SK-N-SH (cell line): ENCODE measurements at regions not wholly inside any gene's neighbourhood (a gene's known extent, or its start where the extent isn't known, plus 50 kb on each side); places are given as distances from the start of the nearest gene placed in this dataset.

Source experiments
- CTCF ChIA-PET: fragments of 300-600, 350-600 bp; formaldehyde crosslinking; extraction: SDS; loops from one replicate; lab custom pipeline; 2021; lab: Yijun Ruan, JAX
- POLR2A ChIA-PET: fragments of 350-600 bp; sonication (Branson Sonifier 250); formaldehyde crosslinking; extraction: SDS; loops from one replicate; lab custom pipeline; 2020; ENCODE audit warnings: antibody characterized with exemption, inconsistent platforms; lab: Yijun Ruan, JAX
- DNase-seq: peaks from one replicate; pipeline ENCODE4 v3.0.0; 2012
- H2AFZ ChIP-seq: fragments of 200-600 bp; sonication (generic); 2 replicates; pipeline ENCODE4 v1.8.1; 2016; ENCODE audit warnings: antibody characterized with exemption, mild to moderate bottlenecking, low read depth
- H3F3A ChIP-seq: fragments of 200-600 bp; sonication (generic); replicated peaks from 2 replicates; pipeline ENCODE3; 2016; ENCODE audit warnings: antibody characterized with exemption, mild to moderate bottlenecking; ENCODE audit not compliant: insufficient read depth
- H3K27ac ChIP-seq, 2 experiments: fragments of 200-500 bp in 1 of 2; fragments of 200-600 bp in 1 of 2; sonication (Bioruptor generic) in 1 of 2; sonication (generic), shearing (Covaris generic) in 1 of 2; 2 replicates each; pipeline versions ENCODE4 v1.5.1 to v1.6.1; 2014 to 2016; ENCODE audit warnings: low read depth in 2 of 2, inconsistent platforms in 1 of 2, low read length in 1 of 2, mild to moderate bottlenecking in 1 of 2, mixed read lengths in 1 of 2
- H3K27me3 ChIP-seq: fragments of 200-600 bp; sonication (generic), shearing (Covaris generic); 2 replicates; pipeline ENCODE4 v1.6.1; 2016; ENCODE audit warnings: mixed run types; ENCODE audit not compliant: insufficient read depth
- H3K36me3 ChIP-seq, 2 experiments: fragments of 200-500 bp in 1 of 2; fragments of 200-600 bp in 1 of 2; sonication (Bioruptor generic) in 1 of 2; sonication (generic) in 1 of 2; replicated peaks in 1 of 2; 2 replicates each; pipeline versions ENCODE3 to v1.5.1; 2014 to 2016; ENCODE audit warnings: low read length in 1 of 2, mild to moderate bottlenecking in 1 of 2; ENCODE audit not compliant: insufficient read depth in 2 of 2, control insufficient read depth in 1 of 2
- H3K4me1 ChIP-seq, 2 experiments: fragments of 200-500 bp in 1 of 2; fragments of 200-600 bp in 1 of 2; sonication (Bioruptor generic) in 1 of 2; sonication (generic), shearing (Covaris generic) in 1 of 2; 2 replicates each; pipeline versions ENCODE4 v1.5.1 to v1.6.1; 2014 to 2016; ENCODE audit warnings: low read depth in 1 of 2, low read length in 1 of 2, mixed run types in 1 of 2; ENCODE audit not compliant: insufficient read depth in 2 of 2, control insufficient read depth in 1 of 2
- H3K4me2 ChIP-seq: fragments of 200-600 bp; sonication (generic), shearing (Covaris generic); 2 replicates; pipeline ENCODE4 v1.6.1; 2017; ENCODE audit warnings: mixed run types
- H3K4me3 ChIP-seq, 2 experiments: fragments of 200-500 bp in 1 of 2; fragments of 200-600 bp in 1 of 2; sonication (Bioruptor generic) in 1 of 2; sonication (generic), shearing (Covaris generic) in 1 of 2; 2 replicates each; pipeline versions ENCODE4 v1.5.1 to v1.8.1; 2014 to 2016; ENCODE audit warnings: low read depth in 2 of 2, inconsistent platforms in 1 of 2, low read length in 1 of 2, mild to moderate bottlenecking in 1 of 2, mixed read lengths in 1 of 2, moderate library complexity in 1 of 2
- H3K79me2 ChIP-seq: fragments of 200-600 bp; sonication (generic); 2 replicates; pipeline ENCODE4 v1.8.1; 2017; ENCODE audit warnings: mild to moderate bottlenecking; ENCODE audit not compliant: insufficient read depth
- H3K9ac ChIP-seq: fragments of 200-600 bp; sonication (generic); 2 replicates; pipeline ENCODE4 v1.6.1; 2017; ENCODE audit warnings: mixed run types
- H3K9me2 ChIP-seq: fragments of 200-600 bp; sonication (generic); 2 replicates; pipeline ENCODE4 v1.6.1; 2017; ENCODE audit warnings: mixed run types
- H3K9me3 ChIP-seq: fragments of 200-600 bp; sonication (generic); 2 replicates; pipeline ENCODE4 v1.6.1; 2017; ENCODE audit warnings: mixed run types, mild to moderate bottlenecking, moderate library complexity
- H4K20me1 ChIP-seq: fragments of 200-600 bp; sonication (generic); 2 replicates; pipeline ENCODE4 v1.6.1; 2017; ENCODE audit warnings: mild to moderate bottlenecking, mixed run types; ENCODE audit not compliant: insufficient read depth
- CHD2 ChIP-seq: fragments of 150-350 bp; IDR thresholded peaks from 2 replicates; pipeline ENCODE4 v1.6.1; 2018; ENCODE audit warnings: low read length; ENCODE audit not compliant: partially characterized antibody
- ELF1 ChIP-seq: IDR thresholded peaks from 2 replicates; pipeline ENCODE4 v1.4.0; 2012
- EP300 ChIP-seq, 2 experiments: IDR thresholded peaks; 2 replicates each; pipeline versions ENCODE4 v1.4.0 to v1.6.1; 2012; ENCODE audit warnings: borderline replicate concordance in 1 of 2, low read depth in 1 of 2, low read length in 1 of 2
- FOSL2 ChIP-seq: IDR thresholded peaks from 2 replicates; pipeline ENCODE4 v1.4.0; 2012; ENCODE audit warnings: low read depth, mild to moderate bottlenecking, moderate library complexity, borderline replicate concordance
- FOXJ3 ChIP-seq: sonication (generic); formaldehyde crosslinking; IDR thresholded peaks from 2 replicates; pipeline ENCODE4 v1.5.1; 2020; ENCODE audit warnings: mild to moderate bottlenecking, missing genetic modification reagents
- FOXM1 ChIP-seq: IDR thresholded peaks from 2 replicates; pipeline ENCODE4 v1.4.0; 2012; ENCODE audit warnings: low read depth, mild to moderate bottlenecking
- GATA2 ChIP-seq: sonication (generic); formaldehyde crosslinking; IDR thresholded peaks from 2 replicates; pipeline ENCODE4 v1.5.0; 2020; ENCODE audit warnings: mild to moderate bottlenecking, missing genetic modification reagents
- MEF2A ChIP-seq: IDR thresholded peaks from 2 replicates; pipeline ENCODE4 v1.4.0; 2012; ENCODE audit warnings: low read depth, borderline replicate concordance
- NFIC ChIP-seq: IDR thresholded peaks from 2 replicates; pipeline ENCODE4 v1.4.0; 2012; ENCODE audit warnings: borderline replicate concordance
- RAD21 ChIP-seq: IDR thresholded peaks from 2 replicates; pipeline ENCODE4 v1.6.1; 2012; ENCODE audit warnings: mild to moderate bottlenecking, low read length
- RCOR1 ChIP-seq: fragments of 150-350 bp; IDR thresholded peaks from 2 replicates; pipeline ENCODE4 v1.6.1; 2017; ENCODE audit warnings: antibody characterized with exemption, low read length
- RFX5 ChIP-seq: IDR thresholded peaks from 2 replicates; pipeline ENCODE4 v1.6.1; 2012; ENCODE audit warnings: mild to moderate bottlenecking, improper control_type of control experiment, low read length
- RXRA ChIP-seq: IDR thresholded peaks from 2 replicates; pipeline ENCODE4 v1.4.0; 2012; ENCODE audit warnings: low read depth, mild to moderate bottlenecking, borderline replicate concordance
- TCF12 ChIP-seq: IDR thresholded peaks from 2 replicates; pipeline ENCODE4 v1.4.0; 2012
- YY1 ChIP-seq: IDR thresholded peaks from 2 replicates; pipeline ENCODE4 v1.4.0; 2012; ENCODE audit warnings: low read depth, mild to moderate bottlenecking
- WGBS: methylation state at CpG from one replicate; pipeline ENCODE4 v1.1.6; 2017; ENCODE audit warnings: low lambda C conversion rate; 5-methylcytosine and 5-hydroxymethylcytosine counted together
- TF ChIP-seq, protein P1 (sequence below): IDR thresholded peaks from 2 replicates; pipeline ENCODE4 v1.6.1; 2012; ENCODE audit warnings: mild to moderate bottlenecking, low read depth, low read length, moderate library complexity
- TF ChIP-seq, protein P2 (sequence below): IDR thresholded peaks from 2 replicates; pipeline ENCODE4 v1.4.0; 2012; ENCODE audit warnings: low read depth, borderline replicate concordance
- TF ChIP-seq, protein P3 (sequence below): IDR thresholded peaks from 2 replicates; pipeline ENCODE4; 2012
- TF ChIP-seq, protein P4 (sequence below): fragments of 150-350 bp; IDR thresholded peaks from 2 replicates; pipeline ENCODE4 v1.6.1; 2016; ENCODE audit warnings: mild to moderate bottlenecking, low read depth, low read length
- TF ChIP-seq, protein P5 (sequence below): IDR thresholded peaks from 2 replicates; pipeline ENCODE4 v1.4.0; 2012; ENCODE audit warnings: low read depth, borderline replicate concordance

DNA sequence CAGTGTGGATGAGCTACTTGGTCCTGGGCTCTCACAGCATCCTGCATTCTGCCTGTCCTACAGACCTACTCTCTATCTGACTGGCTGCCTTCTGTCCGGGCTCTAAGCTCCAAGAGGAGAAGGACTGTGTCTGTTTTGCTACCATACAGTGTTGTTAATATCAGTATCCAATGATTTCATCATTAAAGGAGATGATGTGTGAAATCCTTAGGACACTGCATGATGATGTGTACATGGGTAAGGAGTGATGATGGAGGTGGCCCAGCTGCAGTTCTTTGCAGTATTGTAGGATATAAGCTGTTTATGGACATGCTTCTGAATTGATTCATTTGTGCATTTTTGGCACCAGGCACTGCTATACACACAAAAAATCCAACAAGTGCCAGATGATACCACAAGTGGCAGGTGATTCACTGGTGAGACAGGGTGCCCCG lies 536.9 kb upstream of the CDH11 start (continued):
- TF ChIP-seq, protein P1, sequence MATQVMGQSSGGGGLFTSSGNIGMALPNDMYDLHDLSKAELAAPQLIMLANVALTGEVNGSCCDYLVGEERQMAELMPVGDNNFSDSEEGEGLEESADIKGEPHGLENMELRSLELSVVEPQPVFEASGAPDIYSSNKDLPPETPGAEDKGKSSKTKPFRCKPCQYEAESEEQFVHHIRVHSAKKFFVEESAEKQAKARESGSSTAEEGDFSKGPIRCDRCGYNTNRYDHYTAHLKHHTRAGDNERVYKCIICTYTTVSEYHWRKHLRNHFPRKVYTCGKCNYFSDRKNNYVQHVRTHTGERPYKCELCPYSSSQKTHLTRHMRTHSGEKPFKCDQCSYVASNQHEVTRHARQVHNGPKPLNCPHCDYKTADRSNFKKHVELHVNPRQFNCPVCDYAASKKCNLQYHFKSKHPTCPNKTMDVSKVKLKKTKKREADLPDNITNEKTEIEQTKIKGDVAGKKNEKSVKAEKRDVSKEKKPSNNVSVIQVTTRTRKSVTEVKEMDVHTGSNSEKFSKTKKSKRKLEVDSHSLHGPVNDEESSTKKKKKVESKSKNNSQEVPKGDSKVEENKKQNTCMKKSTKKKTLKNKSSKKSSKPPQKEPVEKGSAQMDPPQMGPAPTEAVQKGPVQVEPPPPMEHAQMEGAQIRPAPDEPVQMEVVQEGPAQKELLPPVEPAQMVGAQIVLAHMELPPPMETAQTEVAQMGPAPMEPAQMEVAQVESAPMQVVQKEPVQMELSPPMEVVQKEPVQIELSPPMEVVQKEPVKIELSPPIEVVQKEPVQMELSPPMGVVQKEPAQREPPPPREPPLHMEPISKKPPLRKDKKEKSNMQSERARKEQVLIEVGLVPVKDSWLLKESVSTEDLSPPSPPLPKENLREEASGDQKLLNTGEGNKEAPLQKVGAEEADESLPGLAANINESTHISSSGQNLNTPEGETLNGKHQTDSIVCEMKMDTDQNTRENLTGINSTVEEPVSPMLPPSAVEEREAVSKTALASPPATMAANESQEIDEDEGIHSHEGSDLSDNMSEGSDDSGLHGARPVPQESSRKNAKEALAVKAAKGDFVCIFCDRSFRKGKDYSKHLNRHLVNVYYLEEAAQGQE: no peak
- TF ChIP-seq GATA2 (CRISPR knock-in tag): no peak
- TF ChIP-seq FOXM1: no peak
- TF ChIP-seq, protein P2, sequence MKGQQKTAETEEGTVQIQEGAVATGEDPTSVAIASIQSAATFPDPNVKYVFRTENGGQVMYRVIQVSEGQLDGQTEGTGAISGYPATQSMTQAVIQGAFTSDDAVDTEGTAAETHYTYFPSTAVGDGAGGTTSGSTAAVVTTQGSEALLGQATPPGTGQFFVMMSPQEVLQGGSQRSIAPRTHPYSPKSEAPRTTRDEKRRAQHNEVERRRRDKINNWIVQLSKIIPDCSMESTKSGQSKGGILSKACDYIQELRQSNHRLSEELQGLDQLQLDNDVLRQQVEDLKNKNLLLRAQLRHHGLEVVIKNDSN: no peak
- TF ChIP-seq RFX5: no peak
- TF ChIP-seq, all 33 proteins: peak for 5

DNA sequence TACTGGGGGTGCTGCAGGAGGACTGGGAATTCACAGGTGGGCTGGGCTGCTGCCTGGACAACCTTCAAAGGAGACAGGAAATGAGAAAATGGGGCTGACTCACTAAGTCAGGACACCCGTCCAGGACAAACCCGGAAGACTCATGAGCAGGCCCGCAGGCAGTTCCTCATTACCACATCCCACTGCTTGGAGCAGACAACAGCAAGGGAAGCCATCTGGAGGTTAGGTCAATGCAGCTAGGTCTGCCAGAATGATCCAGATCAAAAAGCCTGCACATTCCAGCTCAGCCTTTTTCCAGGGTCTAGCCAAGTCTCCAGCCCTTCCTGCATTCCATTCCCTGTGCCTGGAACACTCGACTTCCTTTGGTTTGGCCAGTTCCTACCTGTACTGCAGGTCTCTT lies 536.5 kb upstream of the CDH11 start:
- TF ChIP-seq, protein P3, sequence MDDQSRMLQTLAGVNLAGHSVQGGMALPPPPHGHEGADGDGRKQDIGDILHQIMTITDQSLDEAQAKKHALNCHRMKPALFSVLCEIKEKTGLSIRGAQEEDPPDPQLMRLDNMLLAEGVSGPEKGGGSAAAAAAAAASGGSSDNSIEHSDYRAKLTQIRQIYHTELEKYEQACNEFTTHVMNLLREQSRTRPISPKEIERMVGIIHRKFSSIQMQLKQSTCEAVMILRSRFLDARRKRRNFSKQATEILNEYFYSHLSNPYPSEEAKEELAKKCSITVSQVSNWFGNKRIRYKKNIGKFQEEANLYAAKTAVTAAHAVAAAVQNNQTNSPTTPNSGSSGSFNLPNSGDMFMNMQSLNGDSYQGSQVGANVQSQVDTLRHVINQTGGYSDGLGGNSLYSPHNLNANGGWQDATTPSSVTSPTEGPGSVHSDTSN: peak; percentile 32; the same call in 1 of the 2 replicates
- TF ChIP-seq FOXJ3 (CRISPR knock-in tag) (no peak), RXRA (no peak), FOSL2 (peak; percentile 41; the same call in 1 of the 2 replicates), CHD2 (peak; percentile 55), NFIC (peak; percentile 36; the same call in 1 of the 2 replicates), GATA2 (CRISPR knock-in tag) (no peak), MEF2A (no peak), YY1 (no peak), EP300 (IDR thresholded peaks at IDR 0.05; ENCODE audit: borderline replicate concordance in 1 of 2, low read depth in 1 of 2, low read length in 1 of 2) (peak; percentile 48 to 70; a peak in 3 of 4 replicates), RAD21 (0 out of 2 replicates have a peak, but pooled peaks have one; percentile 19), RCOR1 (peak; percentile 71), TCF12 (peak; percentile 53), ELF1 (peak; percentile 73), FOXM1 (no peak)
- TF ChIP-seq, protein P4, sequence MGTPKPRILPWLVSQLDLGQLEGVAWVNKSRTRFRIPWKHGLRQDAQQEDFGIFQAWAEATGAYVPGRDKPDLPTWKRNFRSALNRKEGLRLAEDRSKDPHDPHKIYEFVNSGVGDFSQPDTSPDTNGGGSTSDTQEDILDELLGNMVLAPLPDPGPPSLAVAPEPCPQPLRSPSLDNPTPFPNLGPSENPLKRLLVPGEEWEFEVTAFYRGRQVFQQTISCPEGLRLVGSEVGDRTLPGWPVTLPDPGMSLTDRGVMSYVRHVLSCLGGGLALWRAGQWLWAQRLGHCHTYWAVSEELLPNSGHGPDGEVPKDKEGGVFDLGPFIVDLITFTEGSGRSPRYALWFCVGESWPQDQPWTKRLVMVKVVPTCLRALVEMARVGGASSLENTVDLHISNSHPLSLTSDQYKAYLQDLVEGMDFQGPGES: no peak
- TF ChIP-seq, protein P5, sequence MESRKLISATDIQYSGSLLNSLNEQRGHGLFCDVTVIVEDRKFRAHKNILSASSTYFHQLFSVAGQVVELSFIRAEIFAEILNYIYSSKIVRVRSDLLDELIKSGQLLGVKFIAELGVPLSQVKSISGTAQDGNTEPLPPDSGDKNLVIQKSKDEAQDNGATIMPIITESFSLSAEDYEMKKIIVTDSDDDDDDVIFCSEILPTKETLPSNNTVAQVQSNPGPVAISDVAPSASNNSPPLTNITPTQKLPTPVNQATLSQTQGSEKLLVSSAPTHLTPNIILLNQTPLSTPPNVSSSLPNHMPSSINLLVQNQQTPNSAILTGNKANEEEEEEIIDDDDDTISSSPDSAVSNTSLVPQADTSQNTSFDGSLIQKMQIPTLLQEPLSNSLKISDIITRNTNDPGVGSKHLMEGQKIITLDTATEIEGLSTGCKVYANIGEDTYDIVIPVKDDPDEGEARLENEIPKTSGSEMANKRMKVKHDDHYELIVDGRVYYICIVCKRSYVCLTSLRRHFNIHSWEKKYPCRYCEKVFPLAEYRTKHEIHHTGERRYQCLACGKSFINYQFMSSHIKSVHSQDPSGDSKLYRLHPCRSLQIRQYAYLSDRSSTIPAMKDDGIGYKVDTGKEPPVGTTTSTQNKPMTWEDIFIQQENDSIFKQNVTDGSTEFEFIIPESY: no peak
- Histone ChIP-seq H3K27me3 (no peaks in the 10 kb centered on the region), H3K9me3 (no peaks in the 10 kb centered on the region), H3K79me2 (no peaks in the 10 kb centered on the region), H3K27ac (peak overlapping the region; percentile 46 to 63; a peak in 3 of 4 replicates), H4K20me1 (no peaks in the 10 kb centered on the region), H3K4me2 (no peak overlapping the region), H3K9ac (no peak overlapping the region), H3K36me3 (no peaks in the 10 kb centered on the region), H3F3A (peaks cover 13% of the 10 kb centered on the region), H3K9me2 (no peaks in the 10 kb centered on the region), H2AFZ (peak overlapping the region; percentile 54; the same call in 1 of the 2 replicates), H3K4me3 (no peak overlapping the region), H3K4me1 (peaks cover 24 to 55% of the 10 kb centered on the region in 2 experiments; a peak in 3 of 4 replicates)
- POLR2A ChIA-PET: no interaction called here
- CTCF ChIA-PET: no interaction called here
- DNase-seq: peak; percentile 54
- WGBS: 19% methylated on average over 4 of the region's 4 CpGs
